MCF 10A (cell line): ENCODE measurements at regions not wholly inside any gene's neighbourhood (a gene's known extent, or its start where the extent isn't known, plus 50 kb on each side); places are given as distances from the start of the nearest gene placed in this dataset.

Source experiments
- BruUV-seq: library from RNA; stranded (reverse); fragments of 400-500 nt; replicated peaks from 2 replicates; lab custom pipeline; 2021; lab: Mats Ljungman, UMichigan
- CTCF ChIA-PET: fragments of 300-600 bp; sonication (Branson Sonifier 250); formaldehyde crosslinking; extraction: SDS; loops from one replicate; lab custom pipeline; 2021; ENCODE audit warnings: antibody characterized with exemption, inconsistent platforms; lab: Yijun Ruan, JAX
- POLR2A ChIA-PET: fragments of 300-600, 350-650 bp; sonication (Branson Sonifier 250); formaldehyde crosslinking; extraction: SDS; loops from one replicate; lab custom pipeline; 2020; ENCODE audit warnings: antibody characterized with exemption, inconsistent platforms; lab: Yijun Ruan, JAX
- DNase-seq: peaks from one replicate; pipeline ENCODE4 v3.0.0-alpha.2; 2018; ENCODE audit not compliant: unreplicated experiment
- H3K27ac Mint-ChIP-seq: one replicate; pipeline ENCODE4 v1.8.0; 2022; ENCODE audit warnings: mild to moderate bottlenecking, low read depth, mixed read lengths; ENCODE audit not compliant: unreplicated experiment
- H3K27me3 Mint-ChIP-seq: one replicate; pipeline ENCODE4 v1.8.0; 2022; ENCODE audit warnings: mixed read lengths; ENCODE audit not compliant: insufficient read depth, unreplicated experiment
- H3K36me3 Mint-ChIP-seq: one replicate; pipeline ENCODE4 v1.8.0; 2022; ENCODE audit warnings: mild to moderate bottlenecking, moderate library complexity, mixed read lengths; ENCODE audit not compliant: insufficient read depth, unreplicated experiment
- H3K4me1 Mint-ChIP-seq: one replicate; pipeline ENCODE4 v1.8.0; 2022; ENCODE audit warnings: mixed read lengths; ENCODE audit not compliant: insufficient read depth, unreplicated experiment
- H3K4me3 Mint-ChIP-seq: one replicate; pipeline ENCODE4 v1.8.0; 2022; ENCODE audit warnings: mild to moderate bottlenecking, moderate library complexity, mixed read lengths; ENCODE audit not compliant: unreplicated experiment
- H3K9me3 Mint-ChIP-seq: one replicate; pipeline ENCODE4 v1.8.0; 2022; ENCODE audit warnings: mixed read lengths; ENCODE audit not compliant: unreplicated experiment
- CTCF ChIP-seq: fragments of 200-600 bp; IDR thresholded peaks from one replicate; pipeline ENCODE4 v1.8.0; 2022; ENCODE audit warnings: antibody characterized with exemption, mild to moderate bottlenecking; ENCODE audit not compliant: unreplicated experiment
- intact Hi-C: fragments of 100-400 bp; cut with micrococcal nuclease; formaldehyde crosslinking; loops from 2 replicates; pipeline ENCODE4 v1.14.1; 2022

DNA sequence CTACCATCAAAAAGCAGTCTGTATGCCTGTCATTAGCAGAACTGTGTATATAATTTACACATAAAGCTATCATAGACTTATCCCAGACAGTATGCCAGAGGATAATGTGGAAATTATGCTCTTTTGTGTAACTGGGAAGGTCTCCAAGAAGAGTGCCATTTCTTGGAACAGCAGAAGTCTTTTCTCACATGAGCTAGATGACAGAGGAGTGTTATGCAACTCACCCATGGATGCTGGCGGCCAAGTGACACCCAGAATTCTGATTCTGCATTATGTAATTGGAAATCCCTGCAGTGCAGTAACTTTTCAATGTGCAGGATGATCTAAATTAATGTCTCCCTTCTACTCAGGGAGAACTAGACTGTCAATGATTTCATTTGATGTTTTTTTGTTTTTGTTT is 160.0 kb downstream of the UBE2E3 start:
- H3K27ac Mint-ChIP-seq, result no peak overlapping the region
- no peak for TF ChIP-seq CTCF
- H3K4me1 Mint-ChIP-seq, result peaks cover 8% of the 10 kb centered on the region
- no TSS peak for BruUV-seq
- no peaks in the 10 kb centered on the region for H3K36me3 Mint-ChIP-seq
- H3K27me3 Mint-ChIP-seq, result no peaks in the 10 kb centered on the region
- POLR2A ChIA-PET, result no interaction called here
- intact Hi-C loops, result no loop called here
- peak; percentile 89 for DNase-seq
- no peak overlapping the region for H3K4me3 Mint-ChIP-seq
- H3K9me3 Mint-ChIP-seq, result no peaks in the 10 kb centered on the region
- CTCF ChIA-PET, result interaction anchor here (0.6 to 0.9 kb wide), 4 partner anchors 25 to 1644 kb away, joined by 3 read pairs; no protein-coding TSS in a partner anchor

DNA sequence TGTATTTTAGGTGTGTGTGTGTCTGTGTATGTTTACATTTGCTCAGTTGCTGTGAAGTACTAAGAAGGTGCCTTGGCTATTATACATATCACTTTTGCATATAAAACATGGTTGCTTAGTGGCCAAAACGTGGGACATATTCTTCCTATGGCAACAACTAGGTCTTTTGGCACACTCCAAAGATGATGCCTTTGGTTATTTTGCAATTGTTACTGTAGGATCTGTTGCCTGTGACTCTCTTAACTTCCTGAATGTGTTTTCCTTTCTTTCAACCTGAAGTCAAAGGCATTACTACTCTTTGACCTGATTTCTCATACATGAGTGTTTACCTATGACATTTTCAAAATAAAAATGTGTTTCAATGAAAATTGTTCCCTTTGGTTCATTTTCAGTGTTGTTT is 160.5 kb downstream of the UBE2E3 start:
- ChIA-PET POLR2A (no interaction called here), CTCF (interaction anchor here (0.9 kb wide), 1 partner anchor 36 kb away, joined by 3 read pairs; no protein-coding TSS in a partner anchor)
- peak; percentile 8 for DNase-seq
- Mint-ChIP-seq H3K4me3 (no peak overlapping the region), H3K27ac (no peak overlapping the region), H3K36me3 (no peaks in the 10 kb centered on the region), H3K9me3 (no peaks in the 10 kb centered on the region), H3K27me3 (no peaks in the 10 kb centered on the region), H3K4me1 (peaks cover 8% of the 10 kb centered on the region)
- intact Hi-C loops, result no loop called here
- no TSS peak for BruUV-seq
- no peak for TF ChIP-seq CTCF

DNA sequence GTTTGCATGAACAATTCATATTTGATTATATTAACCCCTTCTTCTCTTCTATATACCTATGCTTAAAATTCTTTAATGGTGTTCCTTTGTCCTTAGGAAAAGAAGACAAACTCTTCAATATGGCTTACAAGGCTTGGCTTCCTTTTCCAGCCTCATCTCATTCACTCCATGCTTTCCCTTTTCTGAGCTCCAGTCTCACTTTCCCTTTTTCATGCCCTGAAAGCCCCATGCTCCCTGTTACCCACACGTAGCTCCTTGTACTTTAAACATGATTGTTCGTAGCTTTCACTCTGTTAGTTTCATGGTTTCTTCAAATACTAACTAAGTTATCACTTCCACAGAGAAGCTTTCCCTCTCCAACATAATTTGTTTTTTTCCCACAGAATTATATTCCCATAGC is 161.3 kb downstream of the UBE2E3 start:
- no peak overlapping the region for H3K27ac Mint-ChIP-seq
- no peak for DNase-seq
- no TSS peak for BruUV-seq
- no peaks in the 10 kb centered on the region for H3K27me3 Mint-ChIP-seq
- ChIA-PET POLR2A (no interaction called here), CTCF (interaction anchor here (0.7 kb wide), 1 partner anchor 1018 kb away, joined by 4 read pairs; no protein-coding TSS in a partner anchor)
- no peaks in the 10 kb centered on the region for H3K36me3 Mint-ChIP-seq
- TF ChIP-seq CTCF, result no peak
- peaks cover 8% of the 10 kb centered on the region for H3K4me1 Mint-ChIP-seq
- H3K4me3 Mint-ChIP-seq, result no peak overlapping the region
- no peaks in the 10 kb centered on the region for H3K9me3 Mint-ChIP-seq
- intact Hi-C loops, result no loop called here

DNA sequence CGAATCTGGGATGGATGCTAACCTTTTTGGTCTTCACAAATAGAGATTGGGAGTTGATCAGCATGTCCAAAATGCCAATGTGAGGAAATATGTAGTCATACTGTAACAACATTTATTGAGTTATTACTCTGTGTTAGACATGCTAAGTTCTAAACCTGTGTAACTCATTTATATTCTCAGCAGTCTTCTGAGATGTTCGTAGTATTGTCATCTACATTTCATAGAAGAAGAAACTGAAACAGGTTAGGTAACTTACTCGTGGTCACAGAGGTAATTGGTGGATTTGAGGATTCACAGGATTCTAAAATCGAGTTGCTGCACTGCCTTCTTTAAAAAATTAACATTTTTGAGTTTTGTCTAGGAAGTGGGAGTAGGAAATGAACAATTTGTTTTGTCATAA is 162.1 kb downstream of the UBE2E3 start:
- ChIA-PET CTCF (no interaction called here), POLR2A (no interaction called here)
- peaks cover 8% of the 10 kb centered on the region for H3K4me1 Mint-ChIP-seq
- intact Hi-C loops, result no loop called here
- no peak for TF ChIP-seq CTCF
- DNase-seq, result no peak
- H3K4me3 Mint-ChIP-seq, result no peak overlapping the region
- H3K27ac Mint-ChIP-seq, result no peak overlapping the region
- H3K36me3 Mint-ChIP-seq, result no peaks in the 10 kb centered on the region
- H3K9me3 Mint-ChIP-seq, result no peaks in the 10 kb centered on the region
- no TSS peak for BruUV-seq
- H3K27me3 Mint-ChIP-seq, result no peaks in the 10 kb centered on the region
